Small intestine (tissue), 7 donors: ENCODE measurements at regions not wholly inside any gene's neighbourhood (a gene's known extent, or its start where the extent isn't known, plus 50 kb on each side); places are given as distances from the start of the nearest gene placed in this dataset.

Source experiments
- DNase-seq, 2 donors: peaks; one replicate each; pipeline versions ENCODE4 v3.0.0 to v3.0.0-alpha.2; 2013
- FAIRE-seq: peaks from 2 replicates; lab custom pipeline; 2012; peaks lifted over from hg19 to GRCh38; lab: Jason Lieb, UNC
- H3K27ac ChIP-seq, 3 donors: one replicate each; pipeline ENCODE4 v1.5.1; 2013; ENCODE audit warnings: low read length in 2 of 3, mild to moderate bottlenecking in 2 of 3, control low read depth in 1 of 3, inconsistent platforms in 1 of 3, low read depth in 1 of 3, moderate library complexity in 1 of 3
- H3K27me3 ChIP-seq, 3 donors: one replicate each; pipeline ENCODE4 v1.6.1; 2013; ENCODE audit warnings: low read length in 3 of 3, inconsistent platforms in 1 of 3; ENCODE audit not compliant: control insufficient read depth in 3 of 3, insufficient read depth in 3 of 3
- H3K36me3 ChIP-seq, 3 donors: one replicate each; pipeline ENCODE4 v1.6.1; 2013; ENCODE audit warnings: low read length in 3 of 3, inconsistent platforms in 1 of 3, low read depth in 1 of 3, mild to moderate bottlenecking in 1 of 3, moderate library complexity in 1 of 3; ENCODE audit not compliant: control insufficient read depth in 3 of 3, insufficient read depth in 2 of 3
- H3K4me1 ChIP-seq, 3 donors: one replicate each; pipeline ENCODE4 v1.6.1; 2013; ENCODE audit warnings: low read length in 2 of 3, inconsistent platforms in 1 of 3, low read depth in 1 of 3, mild to moderate bottlenecking in 1 of 3, moderate library complexity in 1 of 3; ENCODE audit not compliant: control insufficient read depth in 3 of 3, insufficient read depth in 2 of 3
- H3K4me3 ChIP-seq, 3 donors: one replicate each; pipeline ENCODE4 v1.5.1; 2013; ENCODE audit warnings: low read length in 3 of 3, control low read depth in 1 of 3, inconsistent platforms in 1 of 3, low read depth in 1 of 3, mild to moderate bottlenecking in 1 of 3, moderate library complexity in 1 of 3
- H3K9me3 ChIP-seq, 2 donors: one replicate each; pipeline ENCODE4 v1.6.1; 2013; ENCODE audit warnings: low read depth in 1 of 2, low read length in 1 of 2; ENCODE audit not compliant: control insufficient read depth in 2 of 2, insufficient read depth in 1 of 2
- WGBS, 3 donors: extraction: QIAGEN DNeasy Blood & Tissue Kit; methylation state at CpG; one replicate each; pipeline ENCODE4 v1.1.7; 2013; 5-methylcytosine and 5-hydroxymethylcytosine counted together
- donor health status: healthy with polysubstance abuse.
- donor health status: control.
- donor health status: control.
- donor health status: Bipolar disorder and iron deficiency.
- donor health status: healthy.

DNA sequence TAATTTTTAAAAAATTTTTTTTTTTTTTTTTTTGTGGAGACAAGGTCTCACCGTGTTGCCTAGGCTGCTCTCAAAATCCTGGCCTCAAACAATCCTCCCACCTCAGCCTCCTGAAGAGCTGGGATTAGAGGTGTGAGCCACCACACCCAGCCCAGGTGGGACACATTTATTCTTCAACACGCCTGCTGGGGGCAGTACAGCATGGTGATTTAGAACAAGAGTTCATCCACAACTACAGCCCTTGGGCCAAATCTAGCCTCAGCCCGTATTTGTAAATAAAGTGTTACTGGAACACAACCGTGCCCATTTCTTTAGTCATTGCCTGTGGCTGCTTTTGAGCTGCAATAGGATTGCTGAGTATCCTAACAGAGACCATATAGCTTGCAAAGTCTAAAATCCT lies 92.8 kb downstream of the KATNIP start:
- H3K27me3 ChIP-seq, result no peaks in the 10 kb centered on the region
- peaks cover 0 to 8% (median 2%) of the 10 kb centered on the region in 3 donors for H3K36me3 ChIP-seq
- DNase-seq (no peak), FAIRE-seq (no peak)
- H3K27ac ChIP-seq, result no peak overlapping the region
- no peak overlapping the region for H3K4me3 ChIP-seq
- WGBS, 3 donors, result 74 to 88% (median 82%) methylated on average over 4 of the region's 4 CpGs
- H3K4me1 ChIP-seq, result no peaks in the 10 kb centered on the region
- H3K9me3 ChIP-seq, result peaks cover 0 to 4% of the 10 kb centered on the region in 2 donors

DNA sequence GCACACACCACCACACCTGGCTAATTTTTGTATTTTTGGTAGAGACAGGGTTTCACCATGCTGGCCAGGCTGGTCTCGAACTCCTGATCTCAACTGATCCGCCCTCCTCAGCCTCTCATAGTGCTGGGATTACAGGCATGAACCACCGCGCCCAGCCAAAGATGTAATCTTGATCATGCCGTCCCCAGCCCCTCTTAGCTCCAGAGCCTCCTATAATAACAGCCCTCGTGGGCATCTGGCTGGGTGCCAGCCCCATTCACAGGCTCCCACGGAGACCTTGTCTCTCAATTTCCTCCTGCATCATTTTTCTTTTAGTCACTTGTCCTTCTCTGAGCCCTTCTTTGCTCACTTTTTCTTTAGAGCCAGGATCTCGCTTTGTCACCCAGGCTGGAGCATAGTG lies 94.2 kb downstream of the KATNIP start:
- no peak overlapping the region for H3K27ac ChIP-seq
- peaks cover 0 to 4% of the 10 kb centered on the region in 2 donors for H3K9me3 ChIP-seq
- no peaks in the 10 kb centered on the region for H3K4me1 ChIP-seq
- peaks cover 0 to 17% (median 2%) of the 10 kb centered on the region in 3 donors for H3K36me3 ChIP-seq
- 83 to 90% (median 85%) methylated on average over 8 of the region's 8 CpGs for WGBS, 3 donors
- no peak for FAIRE-seq
- DNase-seq, result no peak
- H3K27me3 ChIP-seq, result no peaks in the 10 kb centered on the region
- H3K4me3 ChIP-seq, result no peak overlapping the region

DNA sequence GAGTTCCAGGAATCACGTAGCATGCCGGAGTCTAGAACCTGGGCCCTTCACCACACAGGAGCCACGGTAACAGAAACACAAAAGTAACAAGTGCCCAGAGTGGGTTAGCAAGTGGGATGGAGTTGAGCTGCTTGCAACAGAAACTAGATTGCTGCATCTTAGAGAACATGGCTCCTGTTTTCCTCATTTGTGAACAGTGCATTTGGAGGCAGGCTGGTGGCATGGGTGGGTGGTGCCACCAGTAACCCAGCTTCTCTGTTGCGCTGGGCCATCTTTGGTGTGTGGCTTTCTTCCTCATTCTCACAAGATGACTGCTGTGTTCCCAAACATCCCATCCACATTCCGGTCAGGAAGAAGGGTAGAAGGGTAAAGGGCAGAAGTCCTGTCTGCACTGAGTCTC lies 95.5 kb downstream of the KATNIP start:
- WGBS, 3 donors, result 93 to 95% (median 94%) methylated on average over 5 of the region's 5 CpGs
- no peaks in the 10 kb centered on the region for H3K27me3 ChIP-seq
- H3K4me1 ChIP-seq, result no peaks in the 10 kb centered on the region
- H3K36me3 ChIP-seq, result peaks cover 0 to 14% (median 2%) of the 10 kb centered on the region in 3 donors
- H3K27ac ChIP-seq, result no peak overlapping the region
- H3K9me3 ChIP-seq, result peaks cover 0 to 4% of the 10 kb centered on the region in 2 donors
- H3K4me3 ChIP-seq, result no peak overlapping the region
- FAIRE-seq (no peak), DNase-seq (no peak)

DNA sequence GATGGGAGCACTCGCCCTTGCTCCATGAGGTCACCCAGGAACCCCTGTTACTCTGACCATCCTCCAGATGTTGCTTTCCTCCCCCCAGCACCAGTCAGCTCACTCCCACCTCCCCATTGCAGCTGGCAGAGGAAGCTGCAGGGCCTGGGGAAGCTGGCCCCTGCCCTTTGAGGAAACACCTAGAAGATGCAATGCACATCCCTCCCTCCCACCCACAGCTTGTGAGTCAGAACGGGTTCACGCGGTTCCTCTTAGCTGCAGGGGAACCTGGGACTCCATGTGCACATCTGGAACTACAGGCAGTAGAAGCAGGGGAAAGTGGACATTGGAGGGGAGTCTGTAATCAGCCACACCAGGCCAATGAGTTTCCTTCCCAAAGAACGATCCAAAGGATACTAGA lies 96.9 kb downstream of the KATNIP start:
- peaks cover 0 to 13% (median 2%) of the 10 kb centered on the region in 3 donors for H3K36me3 ChIP-seq
- peaks cover 0 to 1% of the 10 kb centered on the region in 2 donors for H3K9me3 ChIP-seq
- H3K4me3 ChIP-seq, result no peak overlapping the region
- H3K27me3 ChIP-seq, result no peaks in the 10 kb centered on the region
- DNase-seq, result no peak
- WGBS, 3 donors, result 68 to 90% (median 71%) methylated on average over 5 of the region's 5 CpGs
- H3K27ac ChIP-seq, result no peak overlapping the region
- no peaks in the 10 kb centered on the region for H3K4me1 ChIP-seq
- FAIRE-seq, result no peak

DNA sequence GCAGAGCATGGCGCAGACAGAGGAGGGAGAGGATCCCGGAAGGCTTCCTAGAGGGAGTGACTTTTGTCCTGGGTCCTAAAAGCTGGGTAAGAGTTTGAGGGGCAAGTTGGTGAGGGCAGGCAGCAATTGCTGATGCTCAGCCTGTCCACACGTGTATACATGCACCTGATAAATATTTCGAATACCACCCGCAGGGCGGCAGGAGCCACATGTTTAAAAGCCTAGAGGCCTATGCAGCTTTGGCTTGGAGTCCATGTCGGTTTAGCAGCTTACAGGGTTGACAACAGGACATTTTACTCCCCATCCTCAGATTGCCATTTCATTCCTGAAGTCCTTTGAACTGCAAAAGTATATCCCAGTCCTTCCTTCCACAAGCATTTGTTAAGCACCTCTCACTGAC lies 99.1 kb downstream of the KATNIP start:
- Histone ChIP-seq H3K9me3 (no peaks in the 10 kb centered on the region), H3K27ac (no peak overlapping the region), H3K4me3 (no peak overlapping the region), H3K36me3 (peaks cover 0 to 12% (median 0%) of the 10 kb centered on the region in 3 donors), H3K27me3 (no peaks in the 10 kb centered on the region), H3K4me1 (no peaks in the 10 kb centered on the region)
- WGBS, 3 donors, result 95% methylated on average over 7 of the region's 7 CpGs
- DNase-seq (no peak), FAIRE-seq (no peak)

DNA sequence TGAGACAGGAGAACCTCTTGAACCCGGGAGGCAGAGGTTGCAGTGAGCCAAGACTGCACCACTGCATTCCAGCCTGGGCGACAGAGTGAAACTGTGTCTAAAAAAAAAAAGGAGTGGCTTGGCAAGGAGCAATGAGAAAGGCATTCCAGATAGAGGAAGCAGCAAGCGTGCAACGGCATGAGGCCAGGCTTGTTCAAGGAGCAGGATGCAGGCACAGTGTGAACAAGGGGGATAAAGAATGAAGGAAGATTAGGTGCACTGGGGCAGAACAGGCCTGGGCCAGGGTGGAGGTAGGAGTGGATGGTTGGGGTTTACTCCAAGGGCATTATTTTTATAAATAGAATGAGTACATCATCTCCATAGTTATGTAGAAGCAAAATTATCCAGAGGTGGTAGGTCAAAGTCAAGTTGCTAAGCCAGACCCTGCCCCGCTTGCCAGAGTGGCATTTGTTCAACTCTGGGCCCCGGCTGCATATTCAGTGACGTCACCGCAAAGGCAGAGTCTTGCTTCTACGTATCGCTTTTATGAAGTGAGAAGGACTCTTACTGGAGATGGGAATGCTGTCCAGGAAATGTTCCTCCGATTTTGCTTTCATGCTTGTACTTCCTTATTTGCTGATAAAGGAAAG lies 100.2 kb downstream of the KATNIP start:
- Histone ChIP-seq H3K9me3 (no peaks in the 10 kb centered on the region), H3K27ac (peak overlapping the region in 1 of 3 donors; percentile 67), H3K36me3 (peaks cover 0 to 15% (median 0%) of the 10 kb centered on the region in 3 donors), H3K4me1 (no peaks in the 10 kb centered on the region), H3K4me3 (no peak overlapping the region), H3K27me3 (no peaks in the 10 kb centered on the region)
- DNase-seq (peak; percentile 61 to 79), FAIRE-seq (no peak)
- 11 to 54% (median 36%) methylated on average over 11 of the region's 11 CpGs for WGBS, 3 donors

DNA sequence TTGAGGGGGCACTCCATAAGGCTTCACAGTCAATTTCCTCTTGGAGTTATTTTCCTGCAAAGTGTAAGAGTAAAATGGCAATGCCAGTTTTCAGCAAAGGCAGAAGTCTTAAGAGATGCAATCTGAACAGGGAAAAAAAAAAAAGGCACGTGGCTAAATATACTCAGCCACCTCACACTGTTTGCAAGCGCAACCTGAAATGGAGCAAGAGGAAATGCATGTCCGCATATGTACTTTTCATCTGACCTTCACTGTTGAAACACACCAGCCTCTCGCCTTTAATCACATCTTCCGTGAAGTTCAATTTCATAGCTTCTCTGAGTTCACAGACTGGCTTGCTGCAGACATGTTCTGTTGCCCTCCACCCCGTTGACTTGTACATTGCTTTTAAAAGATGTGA lies 101.4 kb downstream of the KATNIP start:
- 85 to 87% (median 86%) methylated on average over 6 of the region's 6 CpGs for WGBS, 3 donors
- no peaks in the 10 kb centered on the region for H3K4me1 ChIP-seq
- H3K27ac ChIP-seq, result no peak overlapping the region
- H3K27me3 ChIP-seq, result no peaks in the 10 kb centered on the region
- H3K4me3 ChIP-seq, result no peak overlapping the region
- no peak for DNase-seq
- H3K36me3 ChIP-seq, result peaks cover 0 to 13% (median 0%) of the 10 kb centered on the region in 3 donors
- no peaks in the 10 kb centered on the region for H3K9me3 ChIP-seq
- FAIRE-seq, result no peak

DNA sequence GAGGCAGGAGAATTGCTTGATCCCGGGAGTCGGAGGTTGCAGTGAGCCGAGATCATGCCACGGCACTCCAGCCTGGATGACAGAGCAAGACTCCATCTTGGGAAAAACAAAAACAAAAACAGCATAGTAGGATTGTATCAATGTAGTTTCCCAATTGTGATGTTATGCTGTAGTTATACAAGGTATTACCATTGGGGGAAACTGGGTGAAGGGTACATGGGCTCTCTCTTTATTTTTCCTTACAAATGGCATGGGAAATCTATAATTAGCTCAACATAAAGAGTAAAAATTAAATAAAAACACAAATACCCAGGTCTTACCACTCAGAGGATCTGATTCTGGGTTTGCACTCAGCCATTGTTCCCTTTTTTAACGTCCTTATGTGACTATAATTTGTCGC lies 107.9 kb downstream of the KATNIP start:
- FAIRE-seq (no peak), DNase-seq (no peak)
- no peaks in the 10 kb centered on the region for H3K27me3 ChIP-seq
- peaks cover 0 to 7% (median 0%) of the 10 kb centered on the region in 3 donors for H3K36me3 ChIP-seq
- WGBS, 3 donors, result 96 to 98% (median 97%) methylated on average over 6 of the region's 6 CpGs
- H3K4me1 ChIP-seq, result no peaks in the 10 kb centered on the region
- H3K4me3 ChIP-seq, result no peak overlapping the region
- no peaks in the 10 kb centered on the region for H3K9me3 ChIP-seq
- no peak overlapping the region for H3K27ac ChIP-seq

DNA sequence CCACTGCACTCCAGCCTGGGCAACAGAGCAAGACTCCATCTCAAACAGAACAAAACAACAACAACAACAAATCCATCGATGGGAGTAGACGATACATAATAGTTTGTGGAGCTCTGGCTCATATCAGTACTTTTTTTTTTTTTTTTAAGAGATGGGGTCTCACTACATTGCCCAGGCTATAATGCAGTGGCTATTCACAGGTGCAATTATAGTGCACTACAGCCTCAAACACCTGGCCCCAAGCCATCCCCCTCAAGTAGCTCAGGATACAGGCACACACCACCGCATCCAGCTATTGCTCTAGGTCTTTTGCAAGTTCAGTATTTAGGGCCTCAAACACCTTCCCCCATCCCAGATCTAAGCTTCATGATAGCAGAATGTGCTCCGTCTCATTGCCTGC lies 110.6 kb downstream of the KATNIP start:
- H3K4me3 ChIP-seq, result no peak overlapping the region
- FAIRE-seq (no peak), DNase-seq (no peak)
- H3K9me3 ChIP-seq, result no peaks in the 10 kb centered on the region
- no peaks in the 10 kb centered on the region for H3K4me1 ChIP-seq
- no peak overlapping the region for H3K27ac ChIP-seq
- no peaks in the 10 kb centered on the region for H3K27me3 ChIP-seq
- H3K36me3 ChIP-seq, result peaks cover 0 to 8% (median 0%) of the 10 kb centered on the region in 3 donors
- 95 to 98% (median 97%) methylated on average over 4 of the region's 4 CpGs for WGBS, 3 donors
